Tibial nerve (tissue), 4 donors: ENCODE measurements at regions not wholly inside any gene's neighbourhood (a gene's known extent, or its start where the extent isn't known, plus 50 kb on each side); places are given as distances from the start of the nearest gene placed in this dataset.

Experiments
- DNase-seq, 2 donors: peaks; one replicate each; pipeline ENCODE4 v3.0.0-alpha.2; 2019; ENCODE audit warnings: low spot score in 2 of 2
- H3K27ac ChIP-seq, 4 donors: fragments of 200-600 bp; sonication (generic) in 3 of 4; one replicate each; pipeline ENCODE4 v1.5.1; 2017 to 2019; ENCODE audit warnings: mild to moderate bottlenecking in 1 of 4
- H3K27me3 ChIP-seq, 2 donors: fragments of 200-600 bp; sonication (generic) in 1 of 2; one replicate each; pipeline versions ENCODE4 v1.5.1 to v1.6.0; 2017 to 2019
- H3K36me3 ChIP-seq, 3 donors: fragments of 200-600 bp; sonication (generic); one replicate each; pipeline ENCODE4 v1.5.1; 2018 to 2019
- H3K4me1 ChIP-seq, 4 donors: fragments of 200-600 bp; sonication (generic) in 3 of 4; one replicate each; pipeline ENCODE4 v1.5.1; 2017 to 2019
- H3K4me3 ChIP-seq, 4 donors: fragments of 200-600 bp; sonication (generic) in 3 of 4; one replicate each; pipeline ENCODE4 v1.5.1; 2017 to 2019; ENCODE audit warnings: mild to moderate bottlenecking in 1 of 4, moderate library complexity in 1 of 4
- H3K9me3 ChIP-seq, 4 donors: fragments of 200-600 bp; sonication (generic) in 3 of 4; one replicate each; pipeline ENCODE4 v1.5.1; 2017 to 2019
- EP300 ChIP-seq, 2 donors: sonication (generic); formaldehyde crosslinking; IDR thresholded peaks; one replicate each; pipeline ENCODE4 v1.6.1; 2017; ENCODE audit warnings: antibody characterized with exemption in 2 of 2, mild to moderate bottlenecking in 1 of 2
- POLR2A ChIP-seq, 2 donors: fragments of 450-650 bp; IDR thresholded peaks; one replicate each; pipeline ENCODE4 v1.6.1; 2017; ENCODE audit warnings: antibody characterized with exemption in 2 of 2, mild to moderate bottlenecking in 2 of 2, moderate library complexity in 2 of 2
- WGBS, 2 donors: methylation state at CpG; one replicate each; pipeline ENCODE4 v1.1.5; 2018; 5-methylcytosine and 5-hydroxymethylcytosine counted together
- TF ChIP-seq, protein P1 (sequence below), 5 experiments: fragments of 200-600 bp in 3 of 5; fragments of 450-650 bp in 2 of 5; sonication (generic) in 3 of 5; IDR thresholded peaks; one replicate each; pipeline ENCODE4 v1.5.1; 2016 to 2019; ENCODE audit warnings: antibody characterized with exemption in 5 of 5, mild to moderate bottlenecking in 3 of 5, moderate library complexity in 2 of 5

- H3K27me3 ChIP-seq: no peaks in the 10 kb centered on the region
- TF ChIP-seq, protein P1, sequence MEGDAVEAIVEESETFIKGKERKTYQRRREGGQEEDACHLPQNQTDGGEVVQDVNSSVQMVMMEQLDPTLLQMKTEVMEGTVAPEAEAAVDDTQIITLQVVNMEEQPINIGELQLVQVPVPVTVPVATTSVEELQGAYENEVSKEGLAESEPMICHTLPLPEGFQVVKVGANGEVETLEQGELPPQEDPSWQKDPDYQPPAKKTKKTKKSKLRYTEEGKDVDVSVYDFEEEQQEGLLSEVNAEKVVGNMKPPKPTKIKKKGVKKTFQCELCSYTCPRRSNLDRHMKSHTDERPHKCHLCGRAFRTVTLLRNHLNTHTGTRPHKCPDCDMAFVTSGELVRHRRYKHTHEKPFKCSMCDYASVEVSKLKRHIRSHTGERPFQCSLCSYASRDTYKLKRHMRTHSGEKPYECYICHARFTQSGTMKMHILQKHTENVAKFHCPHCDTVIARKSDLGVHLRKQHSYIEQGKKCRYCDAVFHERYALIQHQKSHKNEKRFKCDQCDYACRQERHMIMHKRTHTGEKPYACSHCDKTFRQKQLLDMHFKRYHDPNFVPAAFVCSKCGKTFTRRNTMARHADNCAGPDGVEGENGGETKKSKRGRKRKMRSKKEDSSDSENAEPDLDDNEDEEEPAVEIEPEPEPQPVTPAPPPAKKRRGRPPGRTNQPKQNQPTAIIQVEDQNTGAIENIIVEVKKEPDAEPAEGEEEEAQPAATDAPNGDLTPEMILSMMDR (IDR thresholded peaks at IDR 0.05): no peak
- TF ChIP-seq POLR2A (IDR thresholded peaks at IDR 0.05) (no peak), EP300 (IDR thresholded peaks at IDR 0.05) (no peak)
- H3K36me3 ChIP-seq: no peaks in the 10 kb centered on the region
- H3K9me3 ChIP-seq: peaks cover 0 to 2% (median 0%) of the 10 kb centered on the region in 4 donors
- H3K4me1 ChIP-seq: no peaks in the 10 kb centered on the region
- H3K4me3 ChIP-seq: no peak overlapping the region
- WGBS, 2 donors: 89% methylated on average over 3 of the region's 3 CpGs
- no peak for DNase-seq
- no peak overlapping the region for H3K27ac ChIP-seq
These were observed 529.4 kb downstream of the RBFOX1 start for GRCh38 chr16:7861891-7862582.

- peaks cover 0 to 3% (median 0%) of the 10 kb centered on the region in 4 donors for H3K9me3 ChIP-seq
- H3K27ac ChIP-seq: no peak overlapping the region
- no peaks in the 10 kb centered on the region for H3K27me3 ChIP-seq
- 41 to 56% methylated on average over 3 of the region's 3 CpGs for WGBS, 2 donors
- no peaks in the 10 kb centered on the region for H3K36me3 ChIP-seq
- TF ChIP-seq EP300 (IDR thresholded peaks at IDR 0.05) (no peak), POLR2A (IDR thresholded peaks at IDR 0.05) (no peak)
- TF ChIP-seq, protein P1 (IDR thresholded peaks at IDR 0.05): no peak
- DNase-seq: no peak
- no peak overlapping the region for H3K4me3 ChIP-seq
- H3K4me1 ChIP-seq: no peaks in the 10 kb centered on the region
These were observed 520.6 kb downstream of the RBFOX1 start for GRCh38 chr16:7853197-7853596.

- H3K9me3 ChIP-seq: no peaks in the 10 kb centered on the region
- TF ChIP-seq EP300 (IDR thresholded peaks at IDR 0.05) (no peak), POLR2A (IDR thresholded peaks at IDR 0.05) (no peak)
- TF ChIP-seq, protein P1 (IDR thresholded peaks at IDR 0.05): no peak
- H3K4me1 ChIP-seq: no peaks in the 10 kb centered on the region
- DNase-seq: no peak
- no peaks in the 10 kb centered on the region for H3K27me3 ChIP-seq
- 59 to 64% methylated on average over 3 of the region's 3 CpGs for WGBS, 2 donors
- H3K27ac ChIP-seq: no peak overlapping the region
- no peak overlapping the region for H3K4me3 ChIP-seq
- H3K36me3 ChIP-seq: no peaks in the 10 kb centered on the region
These were observed 517.2 kb downstream of the RBFOX1 start for GRCh38 chr16:7849841-7850240.

DNA sequence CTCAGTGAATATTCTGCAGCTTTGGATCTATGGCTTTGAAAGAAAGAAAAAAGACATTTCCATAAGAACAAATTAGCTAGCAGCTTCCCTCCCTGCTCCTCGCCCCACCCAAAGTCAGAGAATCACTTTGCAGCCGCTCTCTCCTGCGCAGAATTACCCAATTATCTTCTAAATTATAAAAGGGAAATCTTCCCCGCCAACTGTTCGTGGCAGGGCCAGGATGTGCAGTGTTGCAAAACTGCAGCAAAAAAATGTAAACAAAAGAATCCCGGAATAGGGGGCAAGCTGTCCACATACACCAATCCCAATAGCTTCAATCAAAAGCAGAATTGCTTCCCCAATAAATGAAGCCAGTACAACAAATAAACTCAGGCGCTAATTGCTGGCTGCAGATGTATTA, 510.6 kb downstream of the RBFOX1 start:
- Histone ChIP-seq H3K27me3 (no peaks in the 10 kb centered on the region), H3K27ac (no peak overlapping the region), H3K4me3 (no peak overlapping the region), H3K4me1 (no peaks in the 10 kb centered on the region), H3K9me3 (no peaks in the 10 kb centered on the region), H3K36me3 (no peaks in the 10 kb centered on the region)
- WGBS, 2 donors: 39 to 49% methylated on average over 7 of the region's 7 CpGs
- no peak for DNase-seq
- TF ChIP-seq, protein P1 (IDR thresholded peaks at IDR 0.05): no peak
- TF ChIP-seq EP300 (IDR thresholded peaks at IDR 0.05) (no peak), POLR2A (IDR thresholded peaks at IDR 0.05) (no peak)

DNA sequence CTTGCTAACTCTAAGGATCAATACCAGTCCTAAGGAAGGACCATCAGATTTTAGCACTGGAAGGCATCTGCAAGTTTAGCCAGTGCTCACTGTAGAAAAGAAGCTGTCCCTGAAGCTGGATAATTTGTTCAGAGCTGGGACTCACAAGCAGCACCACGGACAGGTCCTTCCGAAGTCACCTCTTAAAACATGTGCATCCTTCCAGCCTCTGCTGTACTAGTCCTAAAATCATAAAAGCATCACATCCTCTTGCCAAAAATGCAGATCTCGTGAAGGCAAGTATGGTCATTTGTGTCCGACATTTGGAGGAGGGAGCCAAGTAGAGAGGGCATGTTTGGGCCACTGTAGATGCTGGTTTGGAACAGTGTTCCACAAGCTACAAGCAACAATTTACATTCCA, 506.9 kb downstream of the RBFOX1 start:
- H3K27ac ChIP-seq: no peak overlapping the region
- no peaks in the 10 kb centered on the region for H3K4me1 ChIP-seq
- 53 to 57% methylated on average over 4 of the region's 4 CpGs for WGBS, 2 donors
- TF ChIP-seq POLR2A (IDR thresholded peaks at IDR 0.05) (no peak), EP300 (IDR thresholded peaks at IDR 0.05) (no peak)
- TF ChIP-seq, protein P1 (IDR thresholded peaks at IDR 0.05): no peak
- no peaks in the 10 kb centered on the region for H3K36me3 ChIP-seq
- no peaks in the 10 kb centered on the region for H3K27me3 ChIP-seq
- H3K9me3 ChIP-seq: no peaks in the 10 kb centered on the region
- no peak for DNase-seq
- no peak overlapping the region for H3K4me3 ChIP-seq
